ENCODE measurements at regions not wholly inside any gene's neighbourhood (a gene's known extent, or its start where the extent isn't known, plus 50 kb on each side); places are given as distances from the start of the nearest gene placed in this dataset.
"Not testable (repeated sequence)": the region's sequence is repeated elsewhere in the genome, so short reads cannot be mapped to it uniquely, and the experiment has no call there.

GRCh38 chr16:79949417-79949816 is 348.9 kb upstream of the MAF start:
- no peak for DNase-seq
- intact Hi-C loops (cut with micrococcal nuclease): no loop called here
- no peak for ATAC-seq

- intact Hi-C loops (cut with micrococcal nuclease): no loop called here
- DNase-seq: no peak
- no peak for ATAC-seq
These were observed 347.2 kb upstream of the MAF start for GRCh38 chr16:79947771-79948170.

GRCh38 chr16:79946252-79946651 is 345.7 kb upstream of the MAF start:
- intact Hi-C loops (cut with micrococcal nuclease): no loop called here
- DNase-seq (no peak), ATAC-seq (no peak)

- intact Hi-C loops (cut with micrococcal nuclease): no loop called here
- ATAC-seq: peak; percentile 64
- no peak for DNase-seq
These were observed 343.2 kb upstream of the MAF start for GRCh38 chr16:79943736-79944135.

GRCh38 chr16:79938575-79938974 is 338.0 kb upstream of the MAF start:
- intact Hi-C loops (cut with micrococcal nuclease): no loop called here
- no peak for DNase-seq
- no peak for ATAC-seq

- intact Hi-C loops (cut with micrococcal nuclease); ATAC-seq; DNase-seq: not testable (repeated sequence)
These were observed 337.1 kb upstream of the MAF start for GRCh38 chr16:79937671-79938070.

- intact Hi-C loops (cut with micrococcal nuclease): no loop called here
- DNase-seq: no peak
These were observed 333.1 kb upstream of the MAF start for GRCh38 chr16:79933603-79934002.

GRCh38 chr16:79932572-79932971 is 332.0 kb upstream of the MAF start:
- ATAC-seq: no peak
- intact Hi-C loops (cut with micrococcal nuclease): no loop called here

More at GRCh38 chr16:79933603-79934002, 333.1 kb upstream of the MAF start:
- no peak for ATAC-seq

GRCh38 chr16:79931721-79932120 is 331.2 kb upstream of the MAF start:
- intact Hi-C loops (cut with micrococcal nuclease): no loop called here
- no peak for ATAC-seq
- no peak for DNase-seq

More at GRCh38 chr16:79932572-79932971, 332.0 kb upstream of the MAF start:
- DNase-seq: no peak

- ATAC-seq: no peak
- DNase-seq: no peak
- intact Hi-C loops (cut with micrococcal nuclease): no loop called here
These were observed 328.9 kb upstream of the MAF start for GRCh38 chr16:79929260-79929965.

- peak; percentile 32 for DNase-seq
- intact Hi-C loops (cut with micrococcal nuclease): no loop called here
- ATAC-seq: no peak
These were observed 327.8 kb upstream of the MAF start for GRCh38 chr16:79928142-79928873.

- intact Hi-C loops (cut with micrococcal nuclease): no loop called here
- ATAC-seq: no peak
- DNase-seq: no peak
These were observed 326.1 kb upstream of the MAF start for GRCh38 chr16:79926451-79927205.

- intact Hi-C loops (cut with micrococcal nuclease): no loop called here
- DNase-seq: no peak
- no peak for ATAC-seq
These were observed 322.9 kb upstream of the MAF start for GRCh38 chr16:79923431-79923830.

- ATAC-seq (no peak), DNase-seq (no peak)
- intact Hi-C loops (cut with micrococcal nuclease): no loop called here
These were observed 320.1 kb upstream of the MAF start for GRCh38 chr16:79920685-79921084.

GRCh38 chr16:79918916-79919315 is 318.4 kb upstream of the MAF start:
- intact Hi-C loops (cut with micrococcal nuclease): no loop called here
- no peak for ATAC-seq

GRCh38 chr16:79915761-79916160 is 315.2 kb upstream of the MAF start:
- ATAC-seq: no peak
- intact Hi-C loops (cut with micrococcal nuclease): no loop called here
- DNase-seq: no peak

More at GRCh38 chr16:79918916-79919315, 318.4 kb upstream of the MAF start:
- DNase-seq: no peak

GRCh38 chr16:79914961-79915720 is 314.6 kb upstream of the MAF start:
- intact Hi-C loops (cut with micrococcal nuclease): no loop called here
- no peak for DNase-seq
- ATAC-seq: no peak

- ATAC-seq: no peak
- intact Hi-C loops (cut with micrococcal nuclease): no loop called here
- DNase-seq: no peak
These were observed 312.2 kb upstream of the MAF start for GRCh38 chr16:79912592-79913310.

- ATAC-seq: no peak
These were observed 311.1 kb upstream of the MAF start for GRCh38 chr16:79911660-79912059.

More at GRCh38 chr16:79911660-79912059, 311.1 kb upstream of the MAF start:
- intact Hi-C loops (cut with micrococcal nuclease): no loop called here
- no peak for DNase-seq

Data from left ventricle myocardium superior (tissue), 1 donor.